DOHH2 (cell line): ENCODE measurements at regions not wholly inside any gene's neighbourhood (a gene's known extent, or its start where the extent isn't known, plus 50 kb on each side); places are given as distances from the start of the nearest gene placed in this dataset.

Experiments used
- EZH2phosphoT487 ChIP-seq: fragments of 200-600 bp; sonication (generic); IDR thresholded peaks from 2 replicates; pipeline ENCODE4 v1.6.1; 2017; ENCODE audit warnings: borderline replicate concordance, mild to moderate bottlenecking, antibody characterized with exemption, low read length, moderate library complexity, mixed read lengths
- TF ChIP-seq, protein P1 (sequence below): fragments of 200-600 bp; sonication (generic); IDR thresholded peaks from one replicate; pipeline ENCODE4 v1.5.1; 2014; ENCODE audit warnings: antibody characterized with exemption, mild to moderate bottlenecking, low read depth, low read length; ENCODE audit not compliant: poor library complexity, severe bottlenecking

DNA sequence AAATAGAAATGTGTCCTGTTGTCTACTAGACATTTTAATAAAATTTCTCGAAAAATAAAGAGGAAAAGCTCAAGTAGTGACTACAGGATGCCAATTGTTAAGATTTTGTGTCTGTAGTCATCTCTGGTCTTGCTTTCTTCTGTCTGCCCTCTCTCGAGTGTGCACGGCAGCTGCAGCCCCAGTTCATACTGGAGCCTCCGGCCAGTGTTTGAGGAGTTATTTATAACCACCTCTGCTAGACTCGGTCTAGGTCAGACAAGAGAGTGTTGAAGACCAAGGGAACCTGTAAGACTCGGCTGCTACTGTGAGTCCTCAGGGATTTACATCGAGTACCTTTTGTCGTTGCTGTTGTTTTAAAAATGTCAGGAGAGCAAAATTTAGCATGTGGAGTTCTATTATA, 810.1 kb upstream of the POU3F3 start:
- TF ChIP-seq, protein P1, sequence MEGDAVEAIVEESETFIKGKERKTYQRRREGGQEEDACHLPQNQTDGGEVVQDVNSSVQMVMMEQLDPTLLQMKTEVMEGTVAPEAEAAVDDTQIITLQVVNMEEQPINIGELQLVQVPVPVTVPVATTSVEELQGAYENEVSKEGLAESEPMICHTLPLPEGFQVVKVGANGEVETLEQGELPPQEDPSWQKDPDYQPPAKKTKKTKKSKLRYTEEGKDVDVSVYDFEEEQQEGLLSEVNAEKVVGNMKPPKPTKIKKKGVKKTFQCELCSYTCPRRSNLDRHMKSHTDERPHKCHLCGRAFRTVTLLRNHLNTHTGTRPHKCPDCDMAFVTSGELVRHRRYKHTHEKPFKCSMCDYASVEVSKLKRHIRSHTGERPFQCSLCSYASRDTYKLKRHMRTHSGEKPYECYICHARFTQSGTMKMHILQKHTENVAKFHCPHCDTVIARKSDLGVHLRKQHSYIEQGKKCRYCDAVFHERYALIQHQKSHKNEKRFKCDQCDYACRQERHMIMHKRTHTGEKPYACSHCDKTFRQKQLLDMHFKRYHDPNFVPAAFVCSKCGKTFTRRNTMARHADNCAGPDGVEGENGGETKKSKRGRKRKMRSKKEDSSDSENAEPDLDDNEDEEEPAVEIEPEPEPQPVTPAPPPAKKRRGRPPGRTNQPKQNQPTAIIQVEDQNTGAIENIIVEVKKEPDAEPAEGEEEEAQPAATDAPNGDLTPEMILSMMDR = no peak
- TF ChIP-seq EZH2phosphoT487 = no peak
